T-helper 2 cell treated with Interferon-gamma antibody and Interleukin-4, amounts not matched to agents 100 ng/mL and 5 ng/mL, for 36 hours (primary cell): ENCODE measurements at regions not wholly inside any gene's neighbourhood (a gene's known extent, or its start where the extent isn't known, plus 50 kb on each side); places are given as distances from the start of the nearest gene placed in this dataset.

Experiments used
- intact Hi-C: fragments of 100-400 bp; cut with micrococcal nuclease; formaldehyde crosslinking; loops from one replicate; pipeline ENCODE4 v1.15.1; 2023

GRCh38 chr22:48748113-48748859, 1079.4 kb downstream of the BRD1 start:
- intact Hi-C loops, result no loop called here

- intact Hi-C loops, result no loop called here
Measured at GRCh38 chr22:48746789-48747425, 1080.8 kb downstream of the BRD1 start.

GRCh38 chr22:48745842-48746788, 1081.6 kb downstream of the BRD1 start:
- intact Hi-C loops, result no loop called here

GRCh38 chr22:48744967-48745841, 1082.5 kb downstream of the BRD1 start:
- intact Hi-C loops, result no loop called here

- intact Hi-C loops, result no loop called here
Measured at GRCh38 chr22:48744283-48744641, 1083.4 kb downstream of the BRD1 start.

GRCh38 chr22:48743601-48744282, 1083.9 kb downstream of the BRD1 start:
- intact Hi-C loops, result no loop called here

GRCh38 chr22:48742556-48743343, 1084.9 kb downstream of the BRD1 start:
- intact Hi-C loops, result no loop called here

- intact Hi-C loops, result no loop called here
Measured at GRCh38 chr22:48742191-48742555, 1085.5 kb downstream of the BRD1 start.

- intact Hi-C loops, result no loop called here
Measured at GRCh38 chr22:48741540-48741939, 1086.1 kb downstream of the BRD1 start.

- intact Hi-C loops, result no loop called here
Measured at GRCh38 chr22:48740731-48741405, 1086.8 kb downstream of the BRD1 start.

- intact Hi-C loops, result no loop called here
Measured at GRCh38 chr22:48740086-48740730, 1087.5 kb downstream of the BRD1 start.

- intact Hi-C loops, result no loop called here
Measured at GRCh38 chr22:48739348-48740085, 1088.2 kb downstream of the BRD1 start.

GRCh38 chr22:48738204-48738980, 1089.3 kb downstream of the BRD1 start:
- intact Hi-C loops, result no loop called here

- intact Hi-C loops, result no loop called here
Measured at GRCh38 chr22:48737461-48738203, 1090.0 kb downstream of the BRD1 start.

- intact Hi-C loops, result no loop called here
Measured at GRCh38 chr22:48736593-48737460, 1090.8 kb downstream of the BRD1 start.
